C4-2B (cell line): ENCODE measurements at regions not wholly inside any gene's neighbourhood (a gene's known extent, or its start where the extent isn't known, plus 50 kb on each side); places are given as distances from the start of the nearest gene placed in this dataset.

Experiments
- H3K27ac ChIP-seq: fragments of 450-650 bp; 2 replicates; pipeline ENCODE4 v1.5.1; 2017
- CTCF ChIP-seq: fragments of 450-650 bp; conservative IDR thresholded peaks from 2 replicates; pipeline ENCODE4 v1.5.1; 2017; ENCODE audit warnings: mild to moderate bottlenecking
- ZFX ChIP-seq: fragments of 450-650 bp; IDR thresholded peaks from 2 replicates; pipeline ENCODE4 v1.6.1; 2017

DNA sequence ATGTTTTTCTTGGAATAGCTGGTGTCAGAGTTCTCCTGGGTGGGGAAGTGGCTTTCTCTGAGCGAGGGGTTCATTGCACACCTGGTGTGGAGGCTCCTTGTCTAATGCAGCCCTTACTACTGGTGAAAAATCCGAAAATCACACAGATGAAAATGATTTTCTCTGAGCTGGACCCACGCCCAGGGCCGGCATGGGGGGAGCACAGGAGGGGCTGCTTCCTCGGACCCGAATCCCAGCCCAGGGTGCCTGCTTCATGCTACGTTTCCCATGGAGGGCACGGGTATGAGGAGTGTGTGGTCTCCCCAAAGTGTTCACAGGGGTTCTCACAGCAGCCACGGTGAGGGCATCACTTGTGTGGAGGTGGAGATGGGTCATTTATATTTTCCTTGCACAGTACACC, 288.0 kb upstream of the HDAC4 start:
- H3K27ac ChIP-seq = no peak overlapping the region
- TF ChIP-seq CTCF (no peak), ZFX (no peak)

- H3K27ac ChIP-seq = no peak overlapping the region
- peak; percentile 73 for TF ChIP-seq CTCF
- no peak for TF ChIP-seq ZFX
Measured at GRCh38 chr2:239688122-239688681, 287.4 kb upstream of the HDAC4 start.

DNA sequence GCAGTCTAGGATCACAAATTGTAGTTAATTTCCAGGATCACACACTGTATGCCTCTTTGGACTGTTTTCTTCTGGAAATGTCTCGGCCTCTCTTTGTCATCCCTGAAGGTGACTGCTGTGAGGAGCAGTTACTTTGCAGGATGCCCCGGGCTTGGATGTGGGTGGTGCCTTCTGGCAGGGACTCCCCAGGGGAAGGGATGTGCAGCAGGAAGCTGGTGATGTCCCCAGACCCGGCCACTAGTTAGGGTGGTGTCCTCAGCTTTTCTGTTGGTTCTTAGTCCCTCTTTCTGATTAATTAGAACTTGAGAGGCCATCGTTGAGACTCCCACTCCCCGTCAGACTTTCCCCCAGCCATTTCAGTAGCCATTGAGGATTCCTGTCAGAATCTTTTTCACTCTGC, 286.6 kb upstream of the HDAC4 start:
- TF ChIP-seq ZFX (no peak), CTCF (no peak)
- H3K27ac ChIP-seq = no peak overlapping the region

- H3K27ac ChIP-seq = no peak overlapping the region
- TF ChIP-seq CTCF = no peak
- no peak for TF ChIP-seq ZFX
Measured at GRCh38 chr2:239685965-239686364, 285.1 kb upstream of the HDAC4 start.

- H3K27ac ChIP-seq = no peak overlapping the region
- TF ChIP-seq ZFX (no peak), CTCF (no peak)
Measured at GRCh38 chr2:239685556-239685955, 284.7 kb upstream of the HDAC4 start.

- no peak overlapping the region for H3K27ac ChIP-seq
- TF ChIP-seq CTCF (no peak), ZFX (no peak)
Measured at GRCh38 chr2:239684996-239685395, 284.2 kb upstream of the HDAC4 start.

DNA sequence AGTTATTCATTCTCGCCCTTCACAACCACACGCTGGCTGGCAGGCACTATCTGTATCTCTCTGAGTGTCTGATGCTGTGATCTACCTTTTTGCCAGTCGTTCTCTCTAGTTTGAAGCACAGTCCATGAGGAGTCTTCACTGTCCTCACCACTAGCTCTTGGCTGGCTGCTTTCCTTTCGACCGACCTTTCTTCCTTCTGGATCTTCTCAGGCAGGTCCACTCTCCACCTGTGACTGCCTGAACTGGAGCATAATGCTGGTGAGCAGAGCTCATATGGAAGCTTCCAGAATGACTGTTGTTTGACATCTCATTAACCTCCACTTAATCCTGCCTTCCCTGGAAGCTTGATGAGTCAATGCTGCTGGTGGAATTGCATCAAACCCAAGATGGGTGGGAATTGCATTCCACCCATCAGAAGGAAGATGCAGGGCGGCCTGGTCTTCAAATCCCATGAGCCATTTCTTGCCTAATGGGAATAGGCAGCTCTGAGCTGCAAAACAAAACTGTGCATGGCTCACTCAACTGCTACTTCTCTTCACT, 283.5 kb upstream of the HDAC4 start:
- H3K27ac ChIP-seq = no peak overlapping the region
- TF ChIP-seq CTCF (no peak), ZFX (no peak)
